ENCODE measurements at regions not wholly inside any gene's neighbourhood (a gene's known extent, or its start where the extent isn't known, plus 50 kb on each side); places are given as distances from the start of the nearest gene placed in this dataset.

- TF ChIP-seq EZH2 (IDR thresholded peaks at IDR 0.05) (no peak), POLR2AphosphoS5 (IDR thresholded peaks at IDR 0.05; ENCODE audit: borderline replicate concordance, low read depth, low read length) (no peak), FOXP2 (optimal IDR thresholded peaks at IDR 0.05; ENCODE audit: control extremely low read depth, extremely low read length, insufficient read depth) (no peak)
These were observed 249.4 kb downstream of the HNMT start for GRCh38 chr2:138213624-138214023.

Data from SK-N-MC (cell line).